ENCODE measurements at regions not wholly inside any gene's neighbourhood (a gene's known extent, or its start where the extent isn't known, plus 50 kb on each side); places are given as distances from the start of the nearest gene placed in this dataset.

GRCh38 chr1:59085101-59085500, 211.8 kb upstream of the FGGY start:
- no peak for DNase-seq (ENCODE audit: low spot score)

DNA sequence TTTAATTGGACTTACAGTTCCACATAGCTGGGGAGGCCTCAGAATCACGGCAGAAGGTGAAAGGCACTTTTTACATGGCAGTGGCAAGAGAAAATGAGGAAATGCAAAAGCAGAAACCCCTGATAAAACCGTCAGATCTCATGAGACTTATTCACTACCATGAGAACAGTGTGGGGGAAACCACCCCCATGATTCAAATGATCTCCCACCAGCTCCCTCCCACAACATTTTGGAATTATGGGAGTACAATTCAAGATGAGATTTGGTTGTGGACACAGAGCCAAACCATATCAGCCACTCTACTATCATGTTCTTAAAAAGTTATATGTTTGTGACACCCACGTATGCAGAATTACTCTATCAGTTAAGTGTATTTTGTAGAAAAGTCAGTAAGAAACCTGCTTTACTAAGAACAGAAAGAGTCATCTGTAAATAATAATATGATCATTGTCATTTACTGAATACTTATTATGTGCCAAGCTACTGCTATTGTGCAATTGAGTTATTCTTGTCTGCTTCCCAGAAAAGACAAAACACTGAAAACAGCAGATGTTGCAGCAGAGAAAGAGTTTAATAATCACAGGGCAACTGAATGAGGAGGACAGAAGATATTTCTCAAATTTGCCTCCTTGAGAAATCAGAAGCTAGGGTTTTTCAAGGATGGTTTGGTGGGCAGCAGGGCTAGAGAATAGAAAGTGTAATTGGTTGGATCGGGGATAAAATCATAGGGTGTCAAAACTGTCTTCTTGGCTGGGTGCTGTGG, 207.7 kb upstream of the FGGY start:
- DNase-seq (ENCODE audit: low spot score), result no peak

- no peak for DNase-seq (ENCODE audit: low spot score)
Observed at GRCh38 chr1:59089922-59090457, 206.9 kb upstream of the FGGY start.

DNA sequence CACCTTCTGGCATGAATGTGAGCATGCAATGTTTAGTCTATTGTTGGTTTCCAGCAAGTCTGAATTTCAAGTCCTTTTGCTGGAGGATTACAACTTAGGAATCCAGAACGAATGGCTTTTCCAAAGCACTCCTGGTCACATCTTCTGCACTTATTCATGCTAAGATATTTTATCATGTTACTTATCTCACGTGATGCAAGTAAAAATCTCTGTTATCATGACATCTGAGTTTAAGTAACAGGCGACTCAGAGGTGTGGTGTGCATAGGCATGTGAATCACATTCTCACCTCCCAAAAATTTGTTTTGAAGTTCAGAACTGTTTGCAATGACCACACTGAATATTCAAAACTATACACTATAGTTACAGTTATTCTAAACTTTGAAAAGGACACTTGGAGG, 204.8 kb upstream of the FGGY start:
- DNase-seq (ENCODE audit: low spot score), result no peak

DNA sequence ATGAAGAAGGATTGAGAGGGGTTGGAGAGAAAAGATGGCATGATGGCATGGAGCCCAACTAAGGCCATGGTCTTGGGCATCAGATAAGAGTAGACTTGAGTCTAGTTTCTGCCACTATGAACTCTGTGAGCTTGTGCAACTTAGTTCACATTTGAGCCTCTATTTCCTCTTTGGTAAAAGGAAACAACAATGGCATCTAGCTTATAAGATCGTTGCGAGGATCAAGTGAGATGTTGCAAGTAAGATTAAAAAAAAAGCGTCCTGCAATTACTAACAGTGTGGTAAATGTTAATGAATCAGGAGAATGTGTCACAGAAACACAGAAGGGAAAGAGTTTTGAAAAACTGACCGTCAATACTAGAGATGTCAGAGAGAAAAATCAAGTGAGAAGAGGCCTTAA, 202.9 kb upstream of the FGGY start:
- DNase-seq (ENCODE audit: low spot score), result no peak

DNA sequence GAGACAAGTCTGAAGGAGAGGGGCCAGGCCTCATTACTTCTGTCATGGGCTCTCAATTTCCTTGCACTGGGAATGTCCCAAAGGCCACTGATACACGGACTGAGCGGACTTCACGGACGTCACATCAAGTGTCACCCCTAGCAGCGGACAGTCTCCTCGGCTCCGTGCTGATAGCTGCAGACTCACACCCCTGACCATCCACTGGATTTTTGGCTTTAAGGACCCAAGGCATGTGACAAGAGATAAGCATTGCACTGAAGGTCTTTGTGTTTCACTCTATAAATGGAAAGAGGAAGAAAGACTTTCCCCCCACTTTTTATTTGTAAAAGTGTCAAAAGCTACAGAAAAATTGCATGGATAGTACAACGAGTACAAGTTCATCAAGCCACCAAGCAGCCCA, 200.4 kb upstream of the FGGY start:
- DNase-seq (ENCODE audit: low spot score), result no peak

DNA sequence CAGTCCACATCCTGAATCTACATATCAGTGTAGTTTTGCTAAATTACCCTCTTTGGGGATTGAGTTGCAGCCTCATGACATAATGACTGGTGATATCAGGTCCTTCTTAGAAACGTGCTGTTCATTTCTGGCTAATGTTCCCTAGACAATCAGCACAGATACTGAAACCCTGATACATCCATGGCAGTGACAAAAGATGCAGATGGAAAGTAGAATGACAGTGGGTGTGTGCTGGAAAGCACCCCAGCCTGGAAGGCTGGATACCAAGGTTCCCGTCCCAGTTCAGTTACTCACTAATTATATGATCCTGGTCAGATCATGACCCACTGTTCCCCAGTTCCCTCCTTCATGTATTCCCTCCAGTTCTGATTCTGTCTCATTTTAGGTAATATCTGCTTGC, 198.2 kb upstream of the FGGY start:
- no peak for DNase-seq (ENCODE audit: low spot score)

DNA sequence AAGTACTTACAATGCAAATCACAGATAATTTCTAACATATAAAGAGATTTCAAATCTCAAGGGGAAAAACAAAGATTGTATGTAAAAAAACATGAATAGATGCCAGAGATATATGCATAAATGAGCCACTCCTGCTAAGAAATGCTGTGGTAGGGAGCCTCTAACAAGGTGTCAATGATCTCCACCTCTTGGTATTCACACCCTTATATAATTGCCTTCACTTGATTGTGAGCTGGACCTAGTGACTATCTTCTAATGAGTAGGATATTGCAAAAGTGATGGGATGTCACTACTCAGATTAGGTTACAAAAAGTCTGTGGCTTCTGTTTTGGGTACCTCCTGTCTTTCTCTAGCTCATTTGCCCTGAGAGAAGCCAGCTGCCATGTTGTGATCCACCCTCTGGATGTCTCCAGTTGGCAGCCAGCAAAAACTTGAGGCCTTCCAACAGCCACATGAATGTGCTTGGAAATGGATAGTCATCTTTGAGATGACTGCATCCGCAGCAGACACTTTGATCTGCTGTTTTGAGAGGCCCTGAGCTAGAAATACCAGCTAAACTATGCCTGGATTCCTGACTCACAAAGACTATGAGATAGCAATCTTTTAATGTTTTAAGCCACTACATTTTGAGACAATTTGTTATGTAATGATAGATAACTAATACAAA, 196.1 kb upstream of the FGGY start:
- no peak for DNase-seq (ENCODE audit: low spot score)

GRCh38 chr1:59101518-59101917, 195.4 kb upstream of the FGGY start:
- DNase-seq (ENCODE audit: low spot score), result no peak

GRCh38 chr1:59103457-59103856, 193.4 kb upstream of the FGGY start:
- DNase-seq (ENCODE audit: low spot score), result no peak

DNA sequence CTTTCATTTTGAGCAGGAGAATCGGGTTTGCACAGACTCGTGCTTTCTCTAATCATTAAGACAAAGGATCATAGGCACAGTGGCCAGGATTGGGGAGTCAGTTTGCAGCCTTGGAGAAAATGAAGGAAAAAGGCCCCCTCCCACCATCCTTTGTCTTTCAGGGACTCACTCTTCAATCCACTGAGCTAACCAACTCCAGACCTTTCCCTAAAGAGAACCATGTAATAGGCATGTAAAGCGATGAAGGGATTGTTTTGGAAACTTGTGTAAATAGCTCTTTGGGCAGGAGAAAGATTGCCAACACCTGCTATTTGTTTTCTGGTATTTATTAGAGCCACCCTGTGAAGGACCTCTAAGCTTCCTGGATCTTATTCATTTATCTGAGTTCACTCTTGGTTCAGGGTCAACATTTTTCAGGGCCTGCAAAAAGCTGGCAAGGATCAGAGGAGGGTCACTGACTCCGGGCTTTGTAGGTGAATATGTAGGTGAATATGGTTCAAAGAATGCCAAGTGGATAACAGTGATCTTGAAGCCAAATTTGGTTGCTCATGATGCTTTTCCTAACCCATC, 192.6 kb upstream of the FGGY start:
- no peak for DNase-seq (ENCODE audit: low spot score)

DNA sequence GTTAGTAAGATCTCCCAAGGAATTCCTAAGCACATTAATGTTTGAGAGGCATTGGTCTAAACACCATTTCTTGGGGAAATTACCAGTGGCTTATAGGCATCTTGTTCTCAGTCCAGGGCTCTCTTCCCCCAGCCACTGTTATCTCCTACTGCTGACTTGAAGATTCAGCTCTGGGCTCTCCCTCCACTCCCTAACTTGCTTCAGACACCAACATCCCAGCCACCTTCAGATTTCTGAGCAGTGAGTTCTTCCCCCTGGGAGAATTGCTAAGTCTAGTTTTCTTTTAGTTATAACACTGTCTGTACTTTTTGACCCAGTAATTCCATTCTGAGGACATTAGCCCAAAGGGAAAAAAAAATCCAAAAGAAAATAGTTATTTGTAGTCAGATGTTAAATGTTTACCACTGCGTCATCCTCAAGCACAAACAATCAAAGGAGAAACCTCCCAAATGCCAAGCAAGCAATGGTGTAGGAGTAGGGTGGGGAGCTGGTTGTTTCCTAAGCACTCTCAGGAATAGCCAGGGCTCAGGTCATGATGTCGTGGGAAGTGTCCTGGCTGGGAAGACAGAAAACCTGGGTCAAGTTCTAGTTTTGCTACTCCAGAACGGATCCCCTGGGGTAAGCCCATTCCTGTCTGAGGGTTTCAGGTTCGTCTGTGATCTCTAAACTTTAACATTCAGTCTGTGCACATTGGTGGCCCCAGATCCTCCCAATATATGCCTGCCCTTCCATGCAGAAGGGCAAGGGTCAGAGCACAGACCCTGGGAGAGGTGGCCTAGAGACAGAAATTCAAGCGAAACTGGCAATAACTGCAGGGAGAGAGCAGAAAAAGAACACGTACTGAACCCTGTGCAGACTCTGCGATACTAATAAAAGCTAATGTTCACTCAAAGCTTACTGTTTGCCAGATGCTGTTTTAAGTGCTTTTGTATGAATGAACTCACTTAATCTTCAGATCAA, 191.1 kb upstream of the FGGY start:
- no peak for DNase-seq (ENCODE audit: low spot score)

- DNase-seq (ENCODE audit: low spot score), result no peak
Observed at GRCh38 chr1:59107516-59107915, 189.4 kb upstream of the FGGY start.

DNA sequence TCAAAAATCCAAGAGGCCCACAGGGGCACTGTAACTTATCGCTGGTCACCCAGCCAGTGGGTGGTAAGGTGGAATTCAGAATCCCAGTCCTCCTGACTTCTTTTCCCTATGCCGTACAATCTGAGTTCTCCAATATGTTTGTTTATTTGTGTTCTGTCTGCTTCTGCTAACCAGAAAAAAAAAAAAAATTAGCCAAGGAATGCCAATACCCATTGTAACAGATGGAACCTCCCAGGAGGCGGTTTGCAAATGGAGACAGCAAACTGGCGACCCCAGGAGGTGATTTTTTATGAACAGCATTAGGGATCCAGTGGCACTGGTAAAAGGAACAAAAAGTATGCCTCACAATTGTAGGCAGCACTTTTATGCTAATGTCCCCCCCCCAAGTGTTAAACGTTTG, 189.0 kb upstream of the FGGY start:
- DNase-seq (ENCODE audit: low spot score), result no peak

GRCh38 chr1:59108481-59109317, 188.2 kb upstream of the FGGY start:
- DNase-seq (ENCODE audit: low spot score), result no peak

- DNase-seq (ENCODE audit: low spot score), result no peak
Observed at GRCh38 chr1:59110271-59110670, 186.6 kb upstream of the FGGY start.

DNA sequence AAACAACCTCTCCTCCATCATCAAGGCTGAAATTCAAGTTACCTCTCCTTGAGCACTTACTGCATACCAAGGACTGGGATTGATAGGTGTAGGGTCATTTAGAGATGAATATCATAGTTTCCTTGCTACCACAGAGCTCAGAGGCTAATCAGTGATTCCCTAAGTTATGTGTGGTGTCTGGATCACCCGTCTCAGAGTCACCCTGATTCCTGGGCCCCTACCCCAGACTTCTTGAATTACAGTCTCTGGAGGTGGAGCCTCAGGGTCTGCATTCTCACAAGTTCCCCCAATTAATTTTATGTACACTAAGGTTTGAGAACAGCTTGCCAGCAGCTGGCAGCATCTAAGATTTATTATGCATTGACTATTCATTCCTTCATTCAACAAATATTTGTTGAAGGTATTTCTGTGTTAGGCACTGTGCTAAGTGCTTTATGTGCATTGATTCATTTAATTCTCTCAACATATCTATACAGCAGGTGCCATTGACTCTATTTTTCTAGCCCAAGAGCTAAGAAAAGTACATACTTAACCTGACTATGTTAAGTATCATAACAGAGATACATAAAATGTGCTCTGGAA, 182.9 kb upstream of the FGGY start:
- no peak for DNase-seq (ENCODE audit: low spot score)

GRCh38 chr1:59115865-59116264, 181.0 kb upstream of the FGGY start:
- peak; percentile 11 for DNase-seq (ENCODE audit: low spot score)

DNA sequence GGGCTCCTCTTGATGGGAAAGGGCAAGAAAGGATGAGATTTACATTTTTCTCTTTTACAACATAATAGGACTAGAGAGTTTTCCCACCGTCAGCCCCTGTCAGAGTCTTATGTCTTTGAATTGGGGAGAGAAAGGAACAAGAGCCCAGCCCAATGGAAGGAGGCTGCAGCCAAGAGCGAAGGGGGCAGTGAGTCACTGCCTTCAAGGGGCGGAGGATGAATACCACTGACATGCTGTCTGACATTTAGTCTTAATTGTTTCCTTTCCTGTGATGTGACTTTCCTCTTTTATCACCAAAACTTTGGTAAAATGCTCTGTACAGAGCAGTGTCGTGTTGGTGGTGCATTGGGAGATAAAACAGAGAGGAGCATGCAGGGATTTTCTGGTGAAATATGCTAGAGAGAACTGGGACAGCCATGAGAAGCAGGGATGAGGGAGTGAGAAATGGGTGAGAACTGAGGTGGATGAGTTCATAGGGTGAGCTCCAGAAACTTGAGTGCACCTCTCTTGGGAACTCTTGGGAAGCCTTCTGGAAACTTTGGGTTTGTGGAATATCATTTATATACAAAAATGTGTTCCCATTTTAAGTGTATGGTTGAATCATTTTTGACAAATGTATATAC, 179.9 kb upstream of the FGGY start:
- DNase-seq (ENCODE audit: low spot score), result no peak

DNA sequence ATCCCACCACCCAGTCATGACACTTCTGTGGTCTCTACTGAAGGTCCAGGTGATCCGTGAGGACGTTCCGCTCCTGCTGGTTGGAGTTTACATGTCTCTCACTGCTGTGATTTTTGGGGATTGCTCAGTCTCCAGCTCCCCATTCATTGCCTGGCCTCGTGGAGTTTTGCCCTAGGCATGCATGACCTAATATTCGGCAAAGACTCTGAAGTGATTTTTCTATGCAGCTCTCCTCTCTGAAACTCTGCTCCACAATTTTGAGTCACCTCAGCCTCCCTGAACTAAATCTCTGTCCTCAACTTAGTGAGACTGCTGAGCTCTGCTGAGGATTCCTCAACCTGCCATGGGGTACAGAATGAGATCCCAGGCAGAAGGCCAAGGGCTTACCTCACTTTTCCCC, 174.4 kb upstream of the FGGY start:
- no peak for DNase-seq (ENCODE audit: low spot score)

All from LoVo (cell line).